Bronchial epithelial cell (primary cell): ENCODE measurements at regions not wholly inside any gene's neighbourhood (a gene's known extent, or its start where the extent isn't known, plus 50 kb on each side); places are given as distances from the start of the nearest gene placed in this dataset.

ENCODE experiments used
- DNase-seq: peaks from one replicate; pipeline ENCODE4 v3.0.0-alpha.2; 2010; ENCODE audit warnings: low read depth
- FAIRE-seq: peaks from 2 replicates; lab custom pipeline; 2011; peaks lifted over from hg19 to GRCh38; lab: Jason Lieb, UNC
- H3K27me3 ChIP-seq: 2 replicates; pipeline ENCODE4 v1.5.1; 2011; ENCODE audit warnings: low read length; ENCODE audit not compliant: control insufficient read depth, insufficient read depth
- H3K36me3 ChIP-seq: 2 replicates; pipeline ENCODE4 v1.5.1; 2011; ENCODE audit warnings: low read length; ENCODE audit not compliant: control insufficient read depth, insufficient read depth
- H3K4me3 ChIP-seq: 2 replicates; pipeline ENCODE4 v1.5.1; 2011; ENCODE audit warnings: mild to moderate bottlenecking, low read depth, low read length, control low read depth
- CTCF ChIP-seq: IDR thresholded peaks from 2 replicates; pipeline ENCODE4 v1.5.1; 2011; ENCODE audit warnings: mild to moderate bottlenecking, moderate library complexity, low read length, control low read depth, inconsistent platforms; ENCODE audit not compliant: insufficient read depth, severe bottlenecking

GRCh38 chr14:30134936-30135335 is 207.3 kb upstream of the PRKD1 start:
- Histone ChIP-seq H3K36me3 (no peaks in the 10 kb centered on the region), H3K27me3 (no peaks in the 10 kb centered on the region), H3K4me3 (no peak overlapping the region)
- no peak for DNase-seq
- TF ChIP-seq CTCF: no peak
- no peak for FAIRE-seq

GRCh38 chr14:30138567-30138966 is 210.9 kb upstream of the PRKD1 start:
- no peaks in the 10 kb centered on the region for H3K36me3 ChIP-seq
- DNase-seq (no peak), FAIRE-seq (no peak)
- H3K4me3 ChIP-seq: no peak overlapping the region
- no peak for TF ChIP-seq CTCF
- H3K27me3 ChIP-seq: no peaks in the 10 kb centered on the region

GRCh38 chr14:30142216-30142615 is 214.6 kb upstream of the PRKD1 start:
- TF ChIP-seq CTCF: no peak
- Histone ChIP-seq H3K36me3 (no peaks in the 10 kb centered on the region), H3K27me3 (no peaks in the 10 kb centered on the region), H3K4me3 (no peak overlapping the region)
- DNase-seq (no peak), FAIRE-seq (no peak)

GRCh38 chr14:30143627-30144026 is 216.0 kb upstream of the PRKD1 start:
- DNase-seq (no peak), FAIRE-seq (no peak)
- Histone ChIP-seq H3K36me3 (no peaks in the 10 kb centered on the region), H3K27me3 (no peaks in the 10 kb centered on the region), H3K4me3 (no peak overlapping the region)
- TF ChIP-seq CTCF: no peak

GRCh38 chr14:30153717-30154116 is 226.1 kb upstream of the PRKD1 start:
- Histone ChIP-seq H3K4me3 (no peak overlapping the region), H3K27me3 (no peaks in the 10 kb centered on the region), H3K36me3 (no peaks in the 10 kb centered on the region)
- no peak for DNase-seq
- TF ChIP-seq CTCF: no peak
- no peak for FAIRE-seq

- Histone ChIP-seq H3K4me3 (no peak overlapping the region), H3K27me3 (no peaks in the 10 kb centered on the region), H3K36me3 (no peaks in the 10 kb centered on the region)
- TF ChIP-seq CTCF: no peak
- FAIRE-seq: no peak
- no peak for DNase-seq
These were observed 228.9 kb upstream of the PRKD1 start for GRCh38 chr14:30156571-30156970.
